ENCODE measurements at regions not wholly inside any gene's neighbourhood (a gene's known extent, or its start where the extent isn't known, plus 50 kb on each side); places are given as distances from the start of the nearest gene placed in this dataset.

GRCh38 chr18:1983746-1984515 lies 587.4 kb downstream of the METTL4 start:
- no peak overlapping the region for H3K4me3 ChIP-seq (ENCODE audit: low read depth, low read length)
- TF ChIP-seq CTCF (IDR thresholded peaks at IDR 0.05; ENCODE audit: borderline replicate concordance, insufficient read depth, low read depth, low read length): no peak

GRCh38 chr18:1993866-1994265 lies 577.4 kb downstream of the METTL4 start:
- H3K4me3 ChIP-seq (ENCODE audit: low read depth, low read length): no peak overlapping the region
- TF ChIP-seq CTCF (IDR thresholded peaks at IDR 0.05; ENCODE audit: borderline replicate concordance, insufficient read depth, low read depth, low read length): no peak

- no peak overlapping the region for H3K4me3 ChIP-seq (ENCODE audit: low read depth, low read length)
- TF ChIP-seq CTCF (IDR thresholded peaks at IDR 0.05; ENCODE audit: borderline replicate concordance, insufficient read depth, low read depth, low read length): no peak
These were observed 576.8 kb downstream of the METTL4 start for GRCh38 chr18:1994471-1994870.

GRCh38 chr18:1995041-1995612 lies 576.2 kb downstream of the METTL4 start:
- no peak overlapping the region for H3K4me3 ChIP-seq (ENCODE audit: low read depth, low read length)
- no peak for TF ChIP-seq CTCF (IDR thresholded peaks at IDR 0.05; ENCODE audit: borderline replicate concordance, insufficient read depth, low read depth, low read length)

- no peak for TF ChIP-seq CTCF (IDR thresholded peaks at IDR 0.05; ENCODE audit: borderline replicate concordance, insufficient read depth, low read depth, low read length)
- no peak overlapping the region for H3K4me3 ChIP-seq (ENCODE audit: low read depth, low read length)
These were observed 573.2 kb downstream of the METTL4 start for GRCh38 chr18:1998121-1998520.

- no peak for TF ChIP-seq CTCF (IDR thresholded peaks at IDR 0.05; ENCODE audit: borderline replicate concordance, insufficient read depth, low read depth, low read length)
- no peak overlapping the region for H3K4me3 ChIP-seq (ENCODE audit: low read depth, low read length)
These were observed 571.9 kb downstream of the METTL4 start for GRCh38 chr18:1999387-1999786.

GRCh38 chr18:2002151-2002550 lies 569.2 kb downstream of the METTL4 start:
- no peak for TF ChIP-seq CTCF (IDR thresholded peaks at IDR 0.05; ENCODE audit: borderline replicate concordance, insufficient read depth, low read depth, low read length)
- no peak overlapping the region for H3K4me3 ChIP-seq (ENCODE audit: low read depth, low read length)

All from GM12875 (cell line).